GM21360 (cell line): ENCODE measurements at regions not wholly inside any gene's neighbourhood (a gene's known extent, or its start where the extent isn't known, plus 50 kb on each side); places are given as distances from the start of the nearest gene placed in this dataset.

ENCODE experiments used
- ATAC-seq: cut with Tn5 transposase; IDR thresholded peaks from one replicate; pipeline ENCODE4 v1.9.1; 2021; ENCODE audit warnings: mild to moderate bottlenecking, moderate library complexity; ENCODE audit not compliant: unreplicated experiment

DNA sequence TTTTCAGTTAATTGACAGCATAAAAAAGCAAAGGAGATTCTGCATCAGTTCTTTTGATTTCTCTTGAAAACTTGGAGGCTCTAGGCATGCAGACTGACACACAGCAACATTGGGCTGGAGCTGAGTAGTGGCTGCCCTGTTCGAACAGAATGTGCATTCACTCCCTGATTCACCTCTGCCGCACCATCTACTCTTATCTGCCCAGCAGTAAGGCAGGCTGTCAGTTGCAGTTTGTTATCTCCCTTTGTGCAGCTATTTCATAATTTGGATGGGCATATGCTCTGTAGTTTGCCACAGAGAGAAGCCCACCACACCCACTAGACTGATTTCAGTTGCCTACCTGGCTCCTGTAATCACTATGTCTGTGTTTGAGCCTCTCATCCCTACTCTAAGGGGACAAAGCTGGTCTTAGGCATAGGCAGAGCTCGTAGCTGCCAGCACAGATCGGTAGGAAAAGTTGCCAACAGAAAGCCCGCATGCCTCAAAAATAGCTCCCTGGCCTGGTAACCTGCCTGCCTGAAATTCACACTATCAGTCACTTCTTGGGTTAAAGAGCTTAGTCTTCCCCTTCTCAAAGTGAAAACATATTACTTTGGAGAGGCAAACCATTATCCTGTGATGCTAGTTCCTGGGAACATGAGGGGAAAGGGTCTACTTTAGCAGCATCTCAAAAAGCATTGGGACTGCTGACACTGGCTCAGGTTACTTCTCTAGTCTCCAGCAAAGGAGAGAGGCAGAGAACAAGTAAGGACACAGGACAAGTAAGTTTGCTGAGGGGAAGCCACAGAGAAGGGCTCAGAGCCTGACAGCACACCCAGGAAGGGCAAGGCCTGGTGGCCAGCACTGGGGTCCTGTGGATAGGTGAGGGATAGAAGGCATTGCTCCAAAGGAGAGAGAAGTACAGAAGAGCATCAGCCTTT lies 75.9 kb upstream of the TMEM164 start:
- ATAC-seq = no peak

DNA sequence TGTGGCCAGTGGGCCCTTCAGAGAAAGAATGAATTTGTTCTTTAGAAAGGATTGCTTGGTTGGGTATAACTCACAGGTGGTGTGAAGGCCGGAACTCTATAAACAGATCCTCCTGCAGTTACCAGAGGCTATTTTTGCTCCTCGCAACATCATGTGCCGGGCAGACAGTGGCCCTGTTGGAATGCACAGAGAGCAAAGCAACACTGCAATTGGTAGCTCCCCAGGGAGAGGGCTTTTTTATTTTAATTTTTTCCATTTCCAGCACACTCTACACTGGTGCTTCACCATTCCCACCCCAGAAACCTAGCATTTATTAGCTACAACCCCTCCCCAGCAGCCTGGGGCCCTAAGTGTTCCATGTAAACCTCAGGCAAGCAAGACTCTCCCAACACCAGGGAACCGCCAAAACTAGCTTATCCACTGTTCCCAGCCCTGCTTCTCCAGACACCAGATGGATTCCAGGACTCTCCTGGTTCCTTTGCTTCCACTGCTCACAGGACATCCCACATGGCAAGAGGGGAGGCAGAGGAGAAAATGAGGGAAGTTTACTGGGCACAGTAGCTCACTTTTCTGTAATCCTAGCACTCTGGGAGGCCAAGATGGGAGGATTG lies 75.1 kb upstream of the TMEM164 start:
- no peak for ATAC-seq

DNA sequence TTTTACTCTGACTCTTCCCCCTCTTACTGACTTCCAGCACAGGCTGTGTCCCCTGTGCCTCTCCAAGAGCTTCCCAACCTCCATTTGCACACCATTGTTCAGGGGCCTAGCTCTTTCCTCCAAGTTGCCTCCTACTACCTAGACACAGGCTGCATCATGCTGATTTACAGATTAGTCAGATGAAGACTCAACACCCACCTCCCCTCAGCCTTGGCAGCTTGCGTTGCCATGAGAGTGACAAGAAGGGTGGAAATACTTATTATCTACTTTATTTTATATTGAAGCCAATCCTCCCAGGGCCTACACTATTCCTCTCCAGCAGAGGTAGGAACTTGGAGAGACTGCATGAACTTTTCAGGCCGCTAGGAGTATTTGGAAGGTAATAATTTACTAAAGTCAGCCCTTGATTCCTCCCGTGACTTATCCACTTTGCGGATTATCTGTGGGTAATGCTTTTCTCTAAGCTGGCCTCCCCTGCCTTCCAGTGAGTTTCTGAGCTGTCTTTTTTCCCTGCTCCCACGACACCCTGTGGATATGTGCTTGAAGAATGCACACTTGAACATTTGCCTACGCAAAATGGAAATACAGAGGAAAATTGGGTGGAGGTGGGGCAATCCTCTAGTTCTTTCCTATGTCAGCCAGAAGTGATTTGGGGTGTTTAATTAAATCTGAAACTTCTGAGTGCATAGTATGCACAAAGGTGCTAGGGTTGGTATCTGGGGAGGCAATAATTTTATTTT lies 74.1 kb upstream of the TMEM164 start:
- no peak for ATAC-seq

DNA sequence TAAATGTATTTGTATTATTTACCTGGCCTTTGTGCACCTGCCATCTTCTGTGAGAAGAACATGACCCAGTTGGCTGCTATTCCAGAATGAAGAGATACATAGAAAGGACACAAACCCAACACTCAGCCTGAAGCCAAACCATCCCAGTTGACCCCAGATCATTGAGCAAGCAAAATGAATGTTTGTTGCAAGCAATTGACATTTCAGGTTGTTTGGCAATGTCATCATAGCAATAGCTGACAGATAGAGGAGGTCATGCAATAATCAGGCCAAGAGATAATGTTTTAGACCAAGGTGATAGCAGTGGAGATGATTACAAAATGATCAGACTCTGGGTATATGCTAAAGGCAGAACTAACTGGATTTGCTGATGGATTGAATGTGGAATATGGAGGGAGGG lies 71.2 kb upstream of the TMEM164 start:
- ATAC-seq = no peak

DNA sequence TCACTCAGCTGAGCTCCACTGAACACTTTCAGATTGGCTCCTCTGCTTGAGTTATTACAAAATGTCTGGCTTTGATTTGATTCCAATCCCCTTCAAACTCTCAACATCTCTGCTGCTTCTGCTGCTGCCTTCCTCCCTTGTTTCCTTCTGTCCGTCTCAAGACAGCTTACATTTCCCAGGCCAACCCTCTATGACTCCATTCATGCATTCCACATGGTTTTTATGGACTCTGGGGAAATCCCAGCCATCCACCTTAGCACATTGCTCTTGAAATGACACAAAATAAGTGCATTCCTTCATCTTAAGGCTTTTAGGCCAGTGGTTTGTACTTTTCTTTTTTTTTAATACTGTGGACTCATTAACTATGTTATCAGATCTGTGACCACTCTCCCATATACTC lies 68.5 kb upstream of the TMEM164 start:
- no peak for ATAC-seq

DNA sequence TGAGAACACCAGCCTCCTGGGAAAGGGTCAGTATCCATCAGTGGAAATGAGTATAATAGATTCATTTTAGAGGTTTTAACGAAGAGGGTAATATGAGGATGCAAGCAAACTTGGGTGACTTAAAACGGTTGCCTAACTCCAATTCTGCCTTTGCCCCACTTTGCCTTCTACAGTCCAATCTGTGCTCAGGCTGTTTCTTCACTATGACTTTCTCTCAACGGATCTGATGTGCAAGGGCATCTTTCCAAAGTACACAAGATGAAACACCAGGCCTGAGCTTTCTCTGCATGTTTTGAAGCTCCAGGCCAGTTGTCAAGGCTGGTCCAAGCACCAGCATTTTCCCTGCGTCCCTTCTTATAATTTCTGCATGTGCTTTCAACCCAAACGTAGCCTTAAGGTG lies 68.0 kb upstream of the TMEM164 start:
- ATAC-seq = no peak

DNA sequence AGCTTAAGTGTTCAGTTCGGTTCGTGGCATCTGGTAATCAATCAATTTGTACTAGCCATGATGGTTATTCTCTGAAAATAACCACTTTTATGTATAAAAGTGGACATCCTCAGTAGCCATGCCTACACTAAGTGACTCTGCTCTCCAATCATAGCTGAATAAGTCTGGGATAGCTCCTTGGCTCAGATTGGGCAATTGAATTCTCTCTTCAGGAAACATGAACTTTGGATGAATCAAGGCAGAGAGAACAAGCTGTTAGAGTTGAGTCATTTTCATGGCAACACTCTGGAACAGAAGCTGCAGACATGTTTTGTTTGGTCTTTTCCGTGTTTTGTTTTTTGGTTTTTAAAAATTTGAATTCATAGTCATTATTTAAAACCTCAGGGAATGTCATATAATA lies 66.8 kb upstream of the TMEM164 start:
- ATAC-seq = no peak

DNA sequence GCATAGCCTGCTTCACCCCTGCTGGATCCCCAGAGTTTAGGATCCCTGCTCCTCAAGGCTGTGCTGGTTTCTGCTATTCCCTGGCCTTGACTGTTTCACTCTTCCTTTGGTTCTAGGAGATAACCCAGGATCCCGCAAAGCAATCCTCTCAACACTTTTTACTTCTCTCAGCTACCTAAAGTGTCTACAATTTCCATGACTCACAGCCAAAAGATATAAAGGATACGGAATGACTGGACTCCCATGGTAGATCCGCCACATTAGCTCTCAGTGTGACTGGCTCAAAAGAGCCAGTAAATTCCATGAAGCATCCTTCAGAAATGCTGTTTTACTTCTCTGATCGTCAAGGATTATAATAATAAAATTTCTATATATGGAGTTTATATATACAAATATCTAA lies 66.3 kb upstream of the TMEM164 start:
- no peak for ATAC-seq

DNA sequence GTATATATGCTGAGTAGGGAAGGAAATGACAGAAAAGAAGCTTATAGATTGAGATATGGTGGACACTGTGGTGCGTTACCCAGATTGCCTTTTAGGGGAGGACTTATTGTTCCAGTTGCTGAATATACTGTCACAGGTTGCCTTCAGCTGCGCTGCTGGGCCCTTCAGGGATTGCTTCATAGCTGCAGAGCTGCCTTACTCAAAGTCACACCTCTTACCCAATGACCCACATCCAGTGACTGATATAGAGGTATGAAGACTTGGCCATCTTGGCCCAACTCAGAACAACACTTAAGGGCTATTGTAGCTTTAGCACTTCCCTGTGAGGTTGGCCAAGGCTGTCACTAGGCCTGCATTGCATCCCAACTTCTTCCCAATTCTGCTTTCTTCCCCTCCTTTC lies 63.4 kb upstream of the TMEM164 start:
- no peak for ATAC-seq

DNA sequence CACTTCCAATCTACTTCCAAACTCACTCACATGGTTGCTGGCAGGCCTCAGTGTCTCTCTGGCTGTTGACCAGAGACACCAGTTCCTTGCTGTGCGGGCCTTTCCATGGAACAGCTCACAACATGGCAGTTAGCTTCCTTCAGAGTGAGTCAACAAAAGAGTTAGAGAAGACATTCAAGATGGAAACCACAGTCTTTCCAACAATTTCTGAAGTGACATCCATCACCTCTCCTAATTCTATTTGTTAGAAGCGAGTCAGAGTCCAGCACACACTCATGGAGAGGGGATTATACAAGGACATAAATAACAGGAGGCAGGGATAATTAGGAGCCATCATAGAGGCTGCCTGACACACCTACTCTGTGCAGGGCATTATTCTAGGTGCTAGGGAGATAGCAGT lies 62.5 kb upstream of the TMEM164 start:
- no peak for ATAC-seq

DNA sequence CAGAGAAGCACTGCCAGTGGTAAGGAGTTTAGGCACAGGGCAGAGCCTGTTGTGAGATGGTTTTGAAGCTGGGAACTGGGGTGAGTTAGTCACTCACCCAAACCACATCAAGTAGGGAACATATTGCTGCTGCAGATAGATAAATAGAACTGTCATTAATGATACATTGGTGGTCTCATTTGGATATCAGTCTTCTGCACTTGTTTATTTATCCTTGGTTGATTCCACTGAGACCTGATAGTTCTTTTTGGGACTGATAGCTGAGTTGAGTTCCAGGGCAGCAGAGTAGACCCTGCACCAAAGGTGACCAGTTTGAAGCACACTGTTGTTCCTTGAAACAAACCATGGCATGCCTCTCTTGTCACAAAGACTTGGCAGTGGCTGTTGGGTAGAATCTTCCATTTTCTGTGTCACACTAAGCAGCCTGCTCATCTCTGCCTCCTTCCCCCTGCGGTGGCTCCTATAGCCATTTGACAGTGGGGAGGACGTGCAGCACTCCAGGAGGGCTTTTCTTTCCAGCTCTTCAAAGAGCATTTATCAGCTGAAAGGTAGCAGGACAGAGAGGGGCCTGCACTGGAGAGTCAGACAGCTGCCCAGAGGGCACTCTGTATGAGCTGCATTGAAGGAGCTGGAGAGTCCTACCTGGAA lies 59.7 kb upstream of the TMEM164 start:
- no peak for ATAC-seq

DNA sequence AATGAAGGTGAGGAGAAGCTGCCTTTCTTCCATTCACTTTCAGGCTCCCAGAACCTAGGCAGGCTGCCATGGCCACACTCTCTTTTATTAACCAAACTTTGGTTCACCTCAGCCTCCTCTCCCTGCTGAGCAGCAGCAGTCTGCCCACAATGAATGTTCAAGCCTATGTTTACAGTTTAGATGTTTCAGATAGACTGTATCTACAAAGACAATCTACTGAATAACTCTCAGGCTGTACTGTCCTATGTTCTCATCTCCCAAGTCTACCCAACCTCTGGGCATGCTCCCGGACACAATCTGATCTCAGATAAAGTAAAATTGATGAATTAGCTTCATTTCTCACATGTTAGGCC lies 59.2 kb upstream of the TMEM164 start:
- ATAC-seq = no peak

DNA sequence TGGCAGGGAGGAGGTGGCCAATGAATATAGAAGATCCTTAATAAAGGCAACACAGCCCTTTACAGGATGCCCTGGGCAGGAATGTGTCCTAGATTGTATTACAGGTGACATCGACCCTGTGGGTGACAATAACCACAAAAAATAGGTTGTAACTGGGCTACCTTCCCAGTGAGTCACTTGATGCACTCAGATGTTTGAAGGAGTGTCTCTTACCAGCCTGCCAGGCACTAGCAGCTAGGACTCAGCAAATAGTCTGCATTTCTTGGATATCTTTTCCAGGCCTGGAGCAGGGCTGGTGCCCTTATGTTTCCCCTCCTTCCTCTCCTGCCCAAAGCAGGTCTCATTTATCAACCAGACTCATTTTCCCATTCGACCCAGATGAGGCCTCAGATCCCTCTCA lies 50.9 kb upstream of the TMEM164 start:
- no peak for ATAC-seq

DNA sequence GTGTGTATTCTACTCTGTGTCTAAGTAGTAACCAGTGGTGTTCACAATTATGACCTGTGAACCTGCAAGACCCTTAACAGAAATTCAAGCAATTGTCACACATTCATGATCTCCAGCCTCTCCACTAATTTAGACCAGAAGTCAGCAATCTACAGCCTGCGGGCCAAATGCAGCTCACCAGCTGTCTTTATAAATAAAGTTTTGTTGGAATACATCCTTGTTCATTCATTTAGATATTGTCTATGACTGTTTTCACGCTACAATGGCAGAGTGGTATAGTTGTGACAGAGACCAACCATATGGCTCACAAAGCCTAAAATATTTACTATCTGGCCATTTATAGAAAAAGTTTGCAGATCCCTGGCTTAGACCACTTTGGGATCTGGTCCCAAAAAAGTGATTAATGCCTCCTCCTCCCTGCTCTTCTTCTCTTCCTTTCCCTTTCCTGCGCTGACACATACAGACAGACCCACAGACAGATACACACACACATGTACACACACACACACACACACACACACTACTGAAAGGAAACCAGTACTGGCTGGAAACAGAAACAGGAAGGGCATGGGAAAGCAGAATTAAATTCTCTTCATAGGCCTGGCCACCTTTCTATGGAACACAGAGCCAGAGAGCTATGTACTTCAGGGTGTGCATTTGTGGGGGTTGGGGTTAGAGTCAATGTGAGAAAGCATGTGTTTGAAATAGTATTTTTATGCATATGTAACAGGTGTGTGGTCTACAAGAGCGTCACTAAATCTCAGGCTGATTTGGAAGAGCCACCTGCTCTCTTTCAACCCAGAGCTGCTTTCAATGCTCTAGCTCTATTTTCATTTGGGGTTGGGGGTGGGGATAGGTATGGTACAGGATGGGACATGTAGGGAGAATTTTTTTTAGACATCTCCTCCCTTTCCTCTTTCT lies 49.7 kb upstream of the TMEM164 start:
- ATAC-seq = peak; percentile 84
